ENCODE measurements at regions not wholly inside any gene's neighbourhood (a gene's known extent, or its start where the extent isn't known, plus 50 kb on each side); places are given as distances from the start of the nearest gene placed in this dataset.

GRCh38 chr15:93327364-93327763 lies 238.4 kb upstream of the RGMA start:
- Histone ChIP-seq H3K4me1 (ENCODE audit: insufficient read depth, low read length) (peaks cover 20% of the 10 kb centered on the region), H3K27me3 (ENCODE audit: insufficient read depth, low read length, poor library complexity) (no peaks in the 10 kb centered on the region), H3K4me3 (ENCODE audit: low read depth in 1 of 2, low read length in 2 of 2) (no peak overlapping the region), H2AFZ (ENCODE audit: low read depth, low read length) (no peak overlapping the region), H3K27ac (ENCODE audit: low read length) (no peak overlapping the region), H3K36me3 (ENCODE audit: insufficient read depth, low read length) (no peaks in the 10 kb centered on the region), H4K20me1 (ENCODE audit: insufficient read depth, low read length) (no peaks in the 10 kb centered on the region), H3K9me3 (ENCODE audit: insufficient read depth, low read length, severe bottlenecking) (no peaks in the 10 kb centered on the region), H3K9ac (ENCODE audit: low read depth, low read length) (no peak overlapping the region), H3K79me2 (ENCODE audit: insufficient read depth, low read length) (no peaks in the 10 kb centered on the region), H3K4me2 (ENCODE audit: insufficient read depth, low read length) (no peak overlapping the region)
- TF ChIP-seq EZH2 (IDR thresholded peaks at IDR 0.05; ENCODE audit: borderline replicate concordance, low read depth, low read length, severe bottlenecking): no peak
- TF ChIP-seq CTCF (IDR thresholded peaks at IDR 0.05; ENCODE audit: borderline replicate concordance, extremely low read depth, low read length, poor library complexity, severe bottlenecking): no peak
- ATAC-seq (ENCODE audit: insufficient read depth, low read depth) (no peak), DNase-seq (no peak)

DNA sequence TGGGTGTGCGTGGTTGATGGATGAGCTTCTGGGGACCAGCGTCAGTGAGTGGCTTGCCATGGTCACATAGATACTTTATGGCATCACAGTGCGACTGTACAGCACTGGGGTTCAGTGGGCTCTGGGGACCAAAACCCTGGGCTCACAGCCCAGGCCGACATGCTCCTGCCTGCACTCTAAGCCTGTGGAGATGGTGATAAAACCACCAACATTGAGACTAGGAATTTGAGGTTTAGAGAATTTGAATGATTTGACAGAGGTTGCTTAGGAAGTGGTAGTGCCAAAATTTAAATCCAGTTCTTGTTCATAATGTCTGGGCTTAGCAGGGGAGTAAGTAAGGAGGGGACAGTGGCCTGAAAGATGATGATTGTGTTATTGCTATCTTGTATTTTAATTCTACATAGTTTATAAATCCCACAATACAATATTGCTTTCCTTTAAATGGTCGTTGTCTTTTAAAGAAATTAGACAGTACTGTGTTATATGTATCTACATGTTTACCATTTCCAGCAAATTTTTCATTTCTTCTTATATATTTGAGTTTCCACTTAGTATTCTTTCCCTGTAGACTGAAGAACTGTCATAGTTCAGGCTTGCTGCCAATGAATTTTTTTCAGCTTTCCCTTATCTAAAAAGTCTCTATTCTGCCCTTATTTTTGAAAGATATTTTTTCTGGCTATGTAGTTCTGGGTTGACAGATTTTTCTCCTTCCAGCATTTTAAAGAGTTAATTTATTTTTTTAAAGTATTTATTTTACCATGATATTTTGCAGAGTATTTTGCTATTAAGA lies 235.4 kb upstream of the RGMA start:
- Histone ChIP-seq H3K4me2 (ENCODE audit: insufficient read depth, low read length) (no peak overlapping the region), H3K4me1 (ENCODE audit: insufficient read depth, low read length) (no peaks in the 10 kb centered on the region), H3K27ac (ENCODE audit: low read length) (no peak overlapping the region), H2AFZ (ENCODE audit: low read depth, low read length) (no peak overlapping the region), H3K36me3 (ENCODE audit: insufficient read depth, low read length) (no peaks in the 10 kb centered on the region), H3K4me3 (ENCODE audit: low read depth in 1 of 2, low read length in 2 of 2) (no peak overlapping the region), H3K27me3 (ENCODE audit: insufficient read depth, low read length, poor library complexity) (no peaks in the 10 kb centered on the region), H4K20me1 (ENCODE audit: insufficient read depth, low read length) (no peaks in the 10 kb centered on the region), H3K9me3 (ENCODE audit: insufficient read depth, low read length, severe bottlenecking) (no peaks in the 10 kb centered on the region), H3K79me2 (ENCODE audit: insufficient read depth, low read length) (no peaks in the 10 kb centered on the region), H3K9ac (ENCODE audit: low read depth, low read length) (no peak overlapping the region)
- no peak for ATAC-seq (ENCODE audit: insufficient read depth, low read depth)
- DNase-seq: no peak
- TF ChIP-seq CTCF (IDR thresholded peaks at IDR 0.05; ENCODE audit: borderline replicate concordance, extremely low read depth, low read length, poor library complexity, severe bottlenecking): no peak
- TF ChIP-seq EZH2 (IDR thresholded peaks at IDR 0.05; ENCODE audit: borderline replicate concordance, low read depth, low read length, severe bottlenecking): no peak

DNA sequence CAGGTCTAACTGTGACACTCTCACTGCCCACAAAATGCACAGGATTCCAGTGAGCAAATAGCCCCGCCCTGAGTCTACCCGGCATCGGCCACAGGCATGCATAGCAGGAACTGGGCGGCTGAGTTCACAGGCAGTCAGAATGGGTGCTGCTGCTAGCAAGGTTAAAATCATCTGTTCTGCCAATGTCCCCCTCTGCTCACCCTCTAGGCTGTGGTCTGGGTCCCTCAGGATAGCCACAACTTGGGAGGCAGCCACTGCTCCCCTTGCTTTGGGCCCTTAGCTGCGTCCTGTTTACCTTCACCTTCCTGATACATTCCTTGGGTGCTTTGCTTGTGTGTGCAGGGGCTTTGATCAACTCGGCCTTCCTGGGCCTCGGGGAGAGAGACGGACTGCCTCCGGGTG lies 232.9 kb upstream of the RGMA start:
- no peak for ATAC-seq (ENCODE audit: insufficient read depth, low read depth)
- DNase-seq: no peak
- no peaks in the 10 kb centered on the region for H3K9me3 ChIP-seq (ENCODE audit: insufficient read depth, low read length, severe bottlenecking)
- no peak overlapping the region for H3K4me3 ChIP-seq (ENCODE audit: low read depth in 1 of 2, low read length in 2 of 2)
- no peaks in the 10 kb centered on the region for H4K20me1 ChIP-seq (ENCODE audit: insufficient read depth, low read length)
- no peaks in the 10 kb centered on the region for H3K27me3 ChIP-seq (ENCODE audit: insufficient read depth, low read length, poor library complexity)
- no peak overlapping the region for H3K9ac ChIP-seq (ENCODE audit: low read depth, low read length)
- H3K27ac ChIP-seq (ENCODE audit: low read length): no peak overlapping the region
- no peaks in the 10 kb centered on the region for H3K79me2 ChIP-seq (ENCODE audit: insufficient read depth, low read length)
- no peak overlapping the region for H3K4me2 ChIP-seq (ENCODE audit: insufficient read depth, low read length)
- H3K36me3 ChIP-seq (ENCODE audit: insufficient read depth, low read length): no peaks in the 10 kb centered on the region
- H3K4me1 ChIP-seq (ENCODE audit: insufficient read depth, low read length): no peaks in the 10 kb centered on the region
- TF ChIP-seq EZH2 (IDR thresholded peaks at IDR 0.05; ENCODE audit: borderline replicate concordance, low read depth, low read length, severe bottlenecking): no peak
- TF ChIP-seq CTCF (IDR thresholded peaks at IDR 0.05; ENCODE audit: borderline replicate concordance, extremely low read depth, low read length, poor library complexity, severe bottlenecking): no peak
- no peak overlapping the region for H2AFZ ChIP-seq (ENCODE audit: low read depth, low read length)
